ENCODE measurements at regions not wholly inside any gene's neighbourhood (a gene's known extent, or its start where the extent isn't known, plus 50 kb on each side); places are given as distances from the start of the nearest gene placed in this dataset.

DNA sequence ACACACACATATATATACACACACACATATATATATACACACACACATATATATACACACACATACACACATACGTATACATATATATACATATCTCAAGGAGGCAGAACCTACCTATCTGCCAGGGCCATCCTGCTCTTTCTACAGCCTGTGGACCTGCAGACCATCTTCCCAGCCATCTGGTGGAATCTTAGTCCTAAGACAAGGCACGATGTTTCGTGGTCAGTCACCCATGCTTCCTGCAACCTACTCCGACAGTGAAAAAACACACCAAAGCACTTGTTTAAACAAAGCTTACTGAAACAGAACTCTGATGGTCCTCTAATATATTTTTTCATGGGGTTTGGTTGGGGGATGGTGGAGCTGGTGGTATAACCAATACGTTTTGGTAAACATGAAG lies 164.2 kb upstream of the ZNF521 start:
- TF ChIP-seq MAX (IDR thresholded peaks at IDR 0.05): no peak
- no peak for TF ChIP-seq SRF (IDR thresholded peaks at IDR 0.05; ENCODE audit: low read depth)
- ChIA-PET CTCF (no interaction called here), POLR2A (no interaction called here), RAD21 (ENCODE audit: low non-redundant PET in 1 of 2, low total read pairs in 2 of 2, uncharacterized antibody in 2 of 2, unreplicated experiment in 2 of 2) (no interaction called here)
- intact Hi-C loops (cut with micrococcal nuclease): no loop called here
- DNase-seq (ENCODE audit: low read depth, low spot score): no peak
- H3K79me2 ChIP-seq (ENCODE audit: insufficient read depth, low read length): no peaks in the 10 kb centered on the region
- H3K4me1 ChIP-seq (ENCODE audit: control insufficient read depth in 1 of 2, insufficient read depth in 2 of 2, low read length in 2 of 2): no peaks in the 10 kb centered on the region
- H3K4me2 ChIP-seq (ENCODE audit: low read length): no peak overlapping the region
- H2AFZ ChIP-seq (ENCODE audit: low read depth, low read length, poor library complexity, severe bottlenecking): no peak overlapping the region
- H3K9me3 ChIP-seq (ENCODE audit: control insufficient read depth in 1 of 2, insufficient read depth in 1 of 2, low read depth in 1 of 2, low read length in 2 of 2): peaks cover 0 to 3% of the 10 kb centered on the region in 2 experiments; a peak in 1 of 4 replicates
- no peak overlapping the region for H3K9ac ChIP-seq (ENCODE audit: low read length)
- no peaks in the 10 kb centered on the region for H3K36me3 ChIP-seq (ENCODE audit: control insufficient read depth in 1 of 2, insufficient read depth in 2 of 2, low read length in 2 of 2)
- no peaks in the 10 kb centered on the region for H4K20me1 ChIP-seq (ENCODE audit: insufficient read depth)
- H3K9me2 ChIP-seq (ENCODE audit: insufficient read depth): no peaks in the 10 kb centered on the region
- H3K27ac ChIP-seq (ENCODE audit: low read depth, low read length): no peak overlapping the region
- H3K4me3 ChIP-seq (replicated peaks in 1 of 2; ENCODE audit: low read depth in 1 of 2, low read length in 2 of 2): no peak overlapping the region
- BruUV-seq (replicated peaks): no TSS peak
- H3K27me3 ChIP-seq (ENCODE audit: insufficient read depth, low read length): no peaks in the 10 kb centered on the region
- no peak for ATAC-seq

GRCh38 chr18:25510096-25510495 lies 158.1 kb upstream of the ZNF521 start:
- ATAC-seq: no peak
- BruUV-seq (replicated peaks): no TSS peak

DNA sequence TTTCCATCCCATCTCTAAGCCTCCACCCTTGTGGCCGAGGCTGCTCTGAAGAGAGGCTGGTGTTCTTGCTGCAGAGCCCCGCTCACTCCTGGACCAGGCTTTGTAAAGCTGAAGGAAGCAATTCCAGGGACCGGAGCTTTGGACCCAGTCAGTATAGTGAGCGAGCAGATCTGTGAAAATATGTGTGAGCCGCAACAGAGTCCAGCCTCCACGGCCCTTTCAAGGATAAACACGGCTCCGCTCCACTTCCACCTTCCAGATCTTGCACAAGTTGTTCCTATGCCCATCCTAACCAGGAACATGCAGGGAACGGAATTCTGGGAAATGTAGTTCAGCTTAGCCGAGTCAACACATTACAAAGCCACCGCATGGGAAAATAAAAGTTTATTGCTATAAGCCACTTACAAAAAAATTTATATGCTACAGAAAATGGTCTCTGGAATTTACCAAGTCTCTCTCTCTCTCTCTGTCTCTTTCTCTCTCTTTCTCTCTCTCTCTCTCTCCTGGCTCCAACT lies 151.7 kb upstream of the ZNF521 start:
- Histone ChIP-seq H3K4me1 (ENCODE audit: control insufficient read depth in 1 of 2, insufficient read depth in 2 of 2, low read length in 2 of 2) (no peaks in the 10 kb centered on the region), H3K9me2 (ENCODE audit: insufficient read depth) (no peaks in the 10 kb centered on the region), H3K27ac (ENCODE audit: low read depth, low read length) (no peak overlapping the region), H3K4me2 (ENCODE audit: low read length) (no peak overlapping the region), H3K9me3 (ENCODE audit: control insufficient read depth in 1 of 2, insufficient read depth in 1 of 2, low read depth in 1 of 2, low read length in 2 of 2) (no peaks in the 10 kb centered on the region), H3K36me3 (ENCODE audit: control insufficient read depth in 1 of 2, insufficient read depth in 2 of 2, low read length in 2 of 2) (no peaks in the 10 kb centered on the region), H2AFZ (ENCODE audit: low read depth, low read length, poor library complexity, severe bottlenecking) (no peak overlapping the region), H3K4me3 (replicated peaks in 1 of 2; ENCODE audit: low read depth in 1 of 2, low read length in 2 of 2) (no peak overlapping the region), H3K79me2 (ENCODE audit: insufficient read depth, low read length) (no peaks in the 10 kb centered on the region), H3K9ac (ENCODE audit: low read length) (no peak overlapping the region), H3K27me3 (ENCODE audit: insufficient read depth, low read length) (peaks cover 5% of the 10 kb centered on the region; the same call in 1 of the 2 replicates), H4K20me1 (ENCODE audit: insufficient read depth) (no peaks in the 10 kb centered on the region)
- peak; percentile 71 for TF ChIP-seq SP1 (IDR thresholded peaks at IDR 0.05; ENCODE audit: low read depth)
- TF ChIP-seq POLR2A (IDR thresholded peaks at IDR 0.05; ENCODE audit: borderline replicate concordance, extremely low read depth, insufficient read depth, insufficient read length): no peak
- TF ChIP-seq ELF1 (IDR thresholded peaks at IDR 0.05; ENCODE audit: borderline replicate concordance, low read depth): peak; percentile 60
- TF ChIP-seq, protein P1, sequence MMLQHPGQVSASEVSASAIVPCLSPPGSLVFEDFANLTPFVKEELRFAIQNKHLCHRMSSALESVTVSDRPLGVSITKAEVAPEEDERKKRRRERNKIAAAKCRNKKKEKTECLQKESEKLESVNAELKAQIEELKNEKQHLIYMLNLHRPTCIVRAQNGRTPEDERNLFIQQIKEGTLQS (IDR thresholded peaks at IDR 0.05): no peak
- no peak for TF ChIP-seq CBX3 (IDR thresholded peaks at IDR 0.05; ENCODE audit: low read depth)
- ATAC-seq: peak; percentile 62
- ChIA-PET CTCF (no interaction called here), RAD21 (ENCODE audit: low non-redundant PET in 1 of 2, low total read pairs in 2 of 2, uncharacterized antibody in 2 of 2, unreplicated experiment in 2 of 2) (no interaction called here), POLR2A (no interaction called here)
- no TSS peak for BruUV-seq (replicated peaks)
- intact Hi-C loops (cut with micrococcal nuclease): loop anchor here (5.0 kb wide), 1 partner anchor 151 kb away; the partner anchor contains the start of gene ZNF521
- DNase-seq (ENCODE audit: low read depth, low spot score): peak; percentile 12

More at GRCh38 chr18:25510096-25510495, 158.1 kb upstream of the ZNF521 start:
- Histone ChIP-seq H3K4me1 (ENCODE audit: control insufficient read depth in 1 of 2, insufficient read depth in 2 of 2, low read length in 2 of 2) (no peaks in the 10 kb centered on the region), H3K27ac (ENCODE audit: low read depth, low read length) (no peak overlapping the region), H3K4me2 (ENCODE audit: low read length) (no peak overlapping the region), H3K9ac (ENCODE audit: low read length) (no peak overlapping the region), H2AFZ (ENCODE audit: low read depth, low read length, poor library complexity, severe bottlenecking) (no peak overlapping the region), H3K36me3 (ENCODE audit: control insufficient read depth in 1 of 2, insufficient read depth in 2 of 2, low read length in 2 of 2) (no peaks in the 10 kb centered on the region), H3K9me3 (ENCODE audit: control insufficient read depth in 1 of 2, insufficient read depth in 1 of 2, low read depth in 1 of 2, low read length in 2 of 2) (no peaks in the 10 kb centered on the region; a peak in 1 of 4 replicates), H3K79me2 (ENCODE audit: insufficient read depth, low read length) (no peaks in the 10 kb centered on the region), H3K4me3 (replicated peaks in 1 of 2; ENCODE audit: low read depth in 1 of 2, low read length in 2 of 2) (no peak overlapping the region), H4K20me1 (ENCODE audit: insufficient read depth) (no peaks in the 10 kb centered on the region), H3K27me3 (ENCODE audit: insufficient read depth, low read length) (no peaks in the 10 kb centered on the region; the same call in 1 of the 2 replicates), H3K9me2 (ENCODE audit: insufficient read depth) (no peaks in the 10 kb centered on the region)
- no peak for TF ChIP-seq ZFX (IDR thresholded peaks at IDR 0.05)
- POLR2A ChIA-PET: no interaction called here
- no peak for DNase-seq (ENCODE audit: low read depth, low spot score)
- intact Hi-C loops (cut with micrococcal nuclease): no loop called here
- CTCF ChIA-PET: no interaction called here
- RAD21 ChIA-PET (ENCODE audit: low non-redundant PET in 1 of 2, low total read pairs in 2 of 2, uncharacterized antibody in 2 of 2, unreplicated experiment in 2 of 2): no interaction called here

Data from HCT116 (cell line).